Transverse colon (tissue), 4 donors: ENCODE measurements at regions not wholly inside any gene's neighbourhood (a gene's known extent, or its start where the extent isn't known, plus 50 kb on each side); places are given as distances from the start of the nearest gene placed in this dataset.
"Not testable (repeated sequence)": the region's sequence is repeated elsewhere in the genome, so short reads cannot be mapped to it uniquely, and the experiment has no call there.

Source experiments
- DNase-seq: peaks from one replicate; pipeline ENCODE4 v3.0.0-alpha.2; 2019
- H3K27ac ChIP-seq, 4 donors: fragments of 200-600 bp; sonication (generic); 2 replicates each; pipeline ENCODE4 v1.5.1; 2016 to 2018; ENCODE audit warnings: inconsistent platforms in 4 of 4
- H3K27me3 ChIP-seq: fragments of 200-600 bp; sonication (generic); 2 replicates; pipeline ENCODE4 v1.5.1; 2017; ENCODE audit warnings: inconsistent platforms
- H3K36me3 ChIP-seq, 4 donors: fragments of 200-600 bp; sonication (generic); 2 replicates each; pipeline ENCODE4 v1.5.1; 2017 to 2019; ENCODE audit warnings: inconsistent platforms in 4 of 4
- H3K4me1 ChIP-seq, 4 donors: fragments of 200-600 bp; sonication (generic); 2 replicates each; pipeline ENCODE4 v1.5.1; 2017 to 2020; ENCODE audit warnings: inconsistent platforms in 4 of 4
- H3K4me3 ChIP-seq, 4 donors: fragments of 200-600 bp; sonication (generic); 1 replicate in 1 of 4; 2 replicates in 3 of 4; pipeline versions ENCODE4 v1.5.1 to v1.6.1; 2017 to 2019; ENCODE audit warnings: inconsistent platforms in 4 of 4
- H3K9me3 ChIP-seq, 2 donors: fragments of 200-600 bp; sonication (generic); 2 replicates each; pipeline ENCODE4 v1.5.1; 2017 to 2019; ENCODE audit warnings: inconsistent platforms in 2 of 2
- EP300 ChIP-seq: sonication (generic); formaldehyde crosslinking; IDR thresholded peaks from one replicate; pipeline ENCODE4 v1.6.1; 2017; ENCODE audit warnings: antibody characterized with exemption, low read depth
- POLR2A ChIP-seq: fragments of 450-650 bp; IDR thresholded peaks from one replicate; pipeline ENCODE4 v1.6.1; 2016; ENCODE audit warnings: antibody characterized with exemption, mild to moderate bottlenecking, moderate library complexity
- POLR2AphosphoS5 ChIP-seq, 3 donors: sonication (generic); formaldehyde crosslinking; IDR thresholded peaks; one replicate each; pipeline ENCODE4 v1.6.1; 2016; ENCODE audit warnings: antibody characterized with exemption in 3 of 3
- WGBS, 2 donors: methylation state at CpG; one replicate each; pipeline ENCODE4 v1.1.5; 2018; ENCODE audit warnings: low coverage in 1 of 2; 5-methylcytosine and 5-hydroxymethylcytosine counted together
- in situ Hi-C, 4 donors: fragments of 200-750 bp; cut with MboI; loops; one replicate each; pipeline versions ENCODE4 v1.15.0 to v1.15.1; 2017; ENCODE audit warnings: low sequenced_read_pairs in 3 of 4, low pct_ligation_motif_present in 1 of 4, low pct_unique_long_range_greater_than_20kb in 1 of 4
- intact Hi-C: fragments of 100-400 bp; cut with DNase I; formaldehyde crosslinking; loops from one replicate; pipeline ENCODE4 v1.15.1; 2023; ENCODE audit warnings: low total_unique reads
- TF ChIP-seq, protein P1 (sequence below), 5 experiments: fragments of 200-600 bp in 3 of 5; fragments of 450-650 bp in 2 of 5; sonication (generic) in 3 of 5; IDR thresholded peaks; 1 replicate in 2 of 5; 2 replicates in 3 of 5; pipeline ENCODE4 v1.5.1; 2016 to 2017; ENCODE audit warnings: antibody characterized with exemption in 5 of 5, inconsistent platforms in 3 of 5, mild to moderate bottlenecking in 2 of 5, moderate library complexity in 1 of 5

DNA sequence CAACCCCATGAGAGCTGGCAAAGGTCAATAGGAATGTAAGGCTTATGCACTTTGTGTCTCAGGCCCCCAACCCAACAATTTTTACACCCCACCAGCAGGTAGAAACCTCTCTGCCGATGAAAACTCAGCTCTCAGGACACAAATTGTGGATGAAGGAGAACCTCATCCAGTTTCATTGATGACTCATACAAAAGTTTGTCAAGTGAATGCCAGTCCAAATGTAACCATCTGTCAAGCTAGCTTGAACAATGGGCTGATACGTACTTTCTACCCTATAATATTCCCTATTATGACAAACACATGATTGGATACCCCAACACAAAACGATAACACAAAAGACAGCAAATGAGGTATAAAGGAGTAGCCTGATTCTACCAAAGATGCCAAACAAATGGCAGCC lies 321.2 kb upstream of the TMEFF2 start:
- in situ Hi-C loops = no loop called here
- H3K4me3 ChIP-seq = no peak overlapping the region
- no peaks in the 10 kb centered on the region for H3K9me3 ChIP-seq
- no peaks in the 10 kb centered on the region for H3K36me3 ChIP-seq
- no peak overlapping the region for H3K27ac ChIP-seq
- no peaks in the 10 kb centered on the region for H3K27me3 ChIP-seq
- WGBS, 2 donors = 75 to 82% methylated on average over 2 to 3 of the region's 3 CpGs
- no peaks in the 10 kb centered on the region for H3K4me1 ChIP-seq
- no peak for DNase-seq
- intact Hi-C loops = no loop called here
- TF ChIP-seq POLR2AphosphoS5 (IDR thresholded peaks at IDR 0.05) = no peak
- no peak for TF ChIP-seq POLR2A
- no peak for TF ChIP-seq EP300
- TF ChIP-seq, protein P1, sequence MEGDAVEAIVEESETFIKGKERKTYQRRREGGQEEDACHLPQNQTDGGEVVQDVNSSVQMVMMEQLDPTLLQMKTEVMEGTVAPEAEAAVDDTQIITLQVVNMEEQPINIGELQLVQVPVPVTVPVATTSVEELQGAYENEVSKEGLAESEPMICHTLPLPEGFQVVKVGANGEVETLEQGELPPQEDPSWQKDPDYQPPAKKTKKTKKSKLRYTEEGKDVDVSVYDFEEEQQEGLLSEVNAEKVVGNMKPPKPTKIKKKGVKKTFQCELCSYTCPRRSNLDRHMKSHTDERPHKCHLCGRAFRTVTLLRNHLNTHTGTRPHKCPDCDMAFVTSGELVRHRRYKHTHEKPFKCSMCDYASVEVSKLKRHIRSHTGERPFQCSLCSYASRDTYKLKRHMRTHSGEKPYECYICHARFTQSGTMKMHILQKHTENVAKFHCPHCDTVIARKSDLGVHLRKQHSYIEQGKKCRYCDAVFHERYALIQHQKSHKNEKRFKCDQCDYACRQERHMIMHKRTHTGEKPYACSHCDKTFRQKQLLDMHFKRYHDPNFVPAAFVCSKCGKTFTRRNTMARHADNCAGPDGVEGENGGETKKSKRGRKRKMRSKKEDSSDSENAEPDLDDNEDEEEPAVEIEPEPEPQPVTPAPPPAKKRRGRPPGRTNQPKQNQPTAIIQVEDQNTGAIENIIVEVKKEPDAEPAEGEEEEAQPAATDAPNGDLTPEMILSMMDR (IDR thresholded peaks at IDR 0.05) = no peak

DNA sequence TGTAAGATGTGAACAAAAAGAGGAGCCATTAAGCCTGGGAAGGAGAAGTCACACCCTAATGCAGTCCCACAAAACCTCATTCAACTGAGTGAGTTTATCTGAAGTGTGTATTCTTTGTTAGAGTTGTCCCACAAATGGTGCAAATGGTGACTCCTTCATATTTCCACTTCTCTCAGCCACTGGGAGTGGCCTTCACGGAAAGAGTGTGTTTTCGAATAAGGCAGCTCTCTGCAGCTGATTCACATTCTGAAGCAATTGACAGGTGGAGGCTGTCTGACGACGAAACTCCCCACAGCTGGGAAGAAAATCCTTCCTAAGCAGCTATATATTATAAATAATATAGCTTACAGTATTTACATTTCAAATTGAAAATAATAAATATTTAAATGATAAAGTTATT lies 318.8 kb upstream of the TMEFF2 start:
- WGBS, 2 donors = 70 to 73% methylated on average over 4 of the region's 4 CpGs
- H3K9me3 ChIP-seq = no peaks in the 10 kb centered on the region
- H3K36me3 ChIP-seq = no peaks in the 10 kb centered on the region
- H3K27ac ChIP-seq = no peak overlapping the region
- no peaks in the 10 kb centered on the region for H3K4me1 ChIP-seq
- DNase-seq = no peak
- no peak overlapping the region for H3K4me3 ChIP-seq
- intact Hi-C loops (no loop called here), in situ Hi-C loops (no loop called here)
- H3K27me3 ChIP-seq = no peaks in the 10 kb centered on the region
- TF ChIP-seq POLR2AphosphoS5 (IDR thresholded peaks at IDR 0.05) (no peak), POLR2A (no peak), EP300 (no peak)
- TF ChIP-seq, protein P1 (IDR thresholded peaks at IDR 0.05) = no peak

DNA sequence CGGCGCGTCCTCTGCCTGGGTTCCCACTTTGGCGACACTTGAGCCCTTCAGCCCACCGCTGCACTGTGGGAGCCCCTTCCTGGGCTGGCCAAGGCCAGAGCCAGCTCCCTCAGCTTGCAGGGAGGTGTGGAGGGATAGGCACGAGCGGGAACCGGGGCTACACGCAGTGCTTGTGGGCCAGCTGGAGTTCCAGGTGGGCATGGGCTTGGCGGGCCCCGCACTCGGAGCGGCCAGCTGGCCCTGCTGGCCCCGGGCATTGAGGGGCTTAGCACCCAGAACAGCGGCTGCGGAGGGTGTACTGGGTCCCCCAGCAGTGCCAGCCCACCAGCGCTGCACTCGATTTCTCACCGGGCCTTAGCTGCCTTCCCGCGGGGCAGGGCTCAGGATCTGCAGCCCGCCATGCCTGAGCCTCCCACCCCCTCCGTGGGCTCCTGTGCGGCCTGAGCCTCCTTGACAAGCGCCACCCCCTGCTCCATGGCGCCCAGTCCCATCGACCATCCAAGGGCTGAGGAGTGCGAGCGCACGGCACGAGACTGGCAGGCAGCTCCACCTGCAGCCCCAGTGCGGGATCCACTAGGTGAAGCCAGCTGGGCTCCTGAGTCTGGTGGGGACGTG lies 313.2 kb upstream of the TMEFF2 start:
- in situ Hi-C loops, H3K27ac ChIP-seq, H3K9me3 ChIP-seq, DNase-seq, H3K27me3 ChIP-seq, H3K36me3 ChIP-seq, H3K4me1 ChIP-seq, H3K4me3 ChIP-seq, intact Hi-C loops: not testable (repeated sequence)
- WGBS, 2 donors = 94 to 100% methylated on average over 1 to 22 of the region's 33 CpGs

DNA sequence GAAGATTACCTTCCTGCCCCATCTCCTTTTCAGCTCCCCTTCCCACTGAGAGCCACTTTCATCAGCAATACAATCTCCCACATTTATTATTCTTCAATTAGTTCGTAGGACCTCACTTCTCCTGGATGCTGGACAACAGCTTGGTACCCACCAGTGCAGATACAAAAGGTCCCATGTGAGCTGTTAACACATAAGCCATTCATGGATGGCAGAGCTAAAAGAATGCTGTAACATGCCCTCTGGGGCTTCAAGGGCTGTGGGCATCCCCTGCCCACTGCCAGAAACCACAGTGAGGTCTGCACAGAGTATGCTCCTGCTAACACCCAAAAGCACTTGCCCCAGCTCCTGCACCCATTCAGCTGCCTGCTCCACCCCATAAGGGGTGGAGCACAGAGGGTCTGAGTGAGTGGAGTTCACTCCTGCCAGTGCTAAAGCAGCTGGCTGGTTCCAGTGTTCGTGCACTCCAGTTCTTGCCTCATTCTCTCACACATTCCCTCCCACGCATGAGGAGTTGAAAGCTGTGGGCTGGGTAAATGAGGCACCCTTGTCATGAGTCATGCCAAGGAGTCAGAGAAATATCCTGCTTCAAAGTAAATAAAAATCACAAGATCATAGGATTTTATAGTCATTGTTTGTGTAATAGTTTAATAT lies 305.9 kb upstream of the TMEFF2 start:
- no peak overlapping the region for H3K4me3 ChIP-seq
- 29 to 50% methylated on average over 2 to 3 of the region's 3 CpGs for WGBS, 2 donors
- in situ Hi-C loops = no loop called here
- no peaks in the 10 kb centered on the region for H3K27me3 ChIP-seq
- no peak for TF ChIP-seq EP300
- TF ChIP-seq POLR2AphosphoS5 (IDR thresholded peaks at IDR 0.05) = no peak
- TF ChIP-seq, protein P1 (IDR thresholded peaks at IDR 0.05) = no peak
- TF ChIP-seq POLR2A = no peak
- intact Hi-C loops = no loop called here
- no peaks in the 10 kb centered on the region for H3K36me3 ChIP-seq
- DNase-seq = no peak
- H3K4me1 ChIP-seq = no peaks in the 10 kb centered on the region
- H3K27ac ChIP-seq = no peak overlapping the region
- no peaks in the 10 kb centered on the region for H3K9me3 ChIP-seq

DNA sequence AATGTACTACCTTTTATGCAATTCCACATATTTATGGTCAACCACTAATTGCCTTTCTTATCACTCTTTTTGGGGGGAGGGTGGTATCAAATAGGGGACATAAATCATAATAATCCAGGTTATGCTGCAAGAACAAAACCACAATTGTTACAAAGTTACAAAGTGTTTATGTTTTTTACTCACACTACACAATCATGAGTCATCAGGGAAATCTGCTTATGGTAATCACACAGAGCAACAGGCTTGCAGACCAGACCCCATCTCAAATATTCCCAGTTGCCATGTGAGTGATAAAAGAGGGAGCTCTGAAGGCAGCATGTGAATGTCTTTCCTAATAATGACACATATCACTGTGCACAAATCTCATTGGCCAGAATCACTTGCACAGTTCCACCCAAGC lies 304.7 kb upstream of the TMEFF2 start:
- intact Hi-C loops = no loop called here
- in situ Hi-C loops = no loop called here

More for the DNA sequence above, 304.7 kb upstream of the TMEFF2 start:
- no peaks in the 10 kb centered on the region for H3K4me1 ChIP-seq
- DNase-seq = no peak
- no peaks in the 10 kb centered on the region for H3K9me3 ChIP-seq
- H3K4me3 ChIP-seq = no peak overlapping the region
- TF ChIP-seq, protein P1 (IDR thresholded peaks at IDR 0.05) = no peak
- TF ChIP-seq EP300 = no peak
- TF ChIP-seq POLR2AphosphoS5 (IDR thresholded peaks at IDR 0.05) = no peak
- no peak for TF ChIP-seq POLR2A
- no peaks in the 10 kb centered on the region for H3K36me3 ChIP-seq
- no peak overlapping the region for H3K27ac ChIP-seq
- no peaks in the 10 kb centered on the region for H3K27me3 ChIP-seq
